ENCODE measurements at regions not wholly inside any gene's neighbourhood (a gene's known extent, or its start where the extent isn't known, plus 50 kb on each side); places are given as distances from the start of the nearest gene placed in this dataset.

- TF ChIP-seq HDGF (IDR thresholded peaks at IDR 0.05; ENCODE audit: borderline replicate concordance) (no peak), SP1 (IDR thresholded peaks at IDR 0.05) (no peak), BHLHE40 (IDR thresholded peaks at IDR 0.05; ENCODE audit: borderline replicate concordance) (no peak)
Observed at GRCh38 chr4:187387739-187388138, 607.8 kb upstream of the ZFP42 start.
